Ishikawa (cell line): ENCODE measurements at regions not wholly inside any gene's neighbourhood (a gene's known extent, or its start where the extent isn't known, plus 50 kb on each side); places are given as distances from the start of the nearest gene placed in this dataset.

Experiments used
- CEBPB ChIP-seq: IDR thresholded peaks from 2 replicates; pipeline ENCODE4 v1.6.1; 2012
- CREB1 ChIP-seq: IDR thresholded peaks from 2 replicates; pipeline ENCODE4 v1.6.1; 2012; ENCODE audit warnings: low read depth
- EGR1 ChIP-seq: IDR thresholded peaks from 2 replicates; pipeline ENCODE4 v1.6.1; 2012
- EP300 ChIP-seq: IDR thresholded peaks from 2 replicates; pipeline ENCODE4 v1.6.1; 2012; ENCODE audit warnings: borderline replicate concordance
- FOXM1 ChIP-seq: IDR thresholded peaks from 2 replicates; pipeline ENCODE4 v1.6.1; 2012; ENCODE audit warnings: low read depth, borderline replicate concordance
- MAX ChIP-seq: IDR thresholded peaks from 2 replicates; pipeline ENCODE4 v1.6.1; 2012
- NFIC ChIP-seq: IDR thresholded peaks from 2 replicates; pipeline ENCODE4 v1.6.1; 2012
- RAD21 ChIP-seq: IDR thresholded peaks from 2 replicates; pipeline ENCODE4 v1.6.1; 2012; ENCODE audit warnings: low read depth
- REST ChIP-seq: IDR thresholded peaks from 2 replicates; pipeline ENCODE4 v1.6.1; 2012; ENCODE audit warnings: low read depth, mild to moderate bottlenecking
- TAF1 ChIP-seq: IDR thresholded peaks from 2 replicates; pipeline ENCODE4 v1.6.1; 2012; ENCODE audit warnings: low read depth, mild to moderate bottlenecking
- TCF12 ChIP-seq: IDR thresholded peaks from 2 replicates; pipeline ENCODE4 v1.6.1; 2012; ENCODE audit warnings: low read depth
- TEAD4 ChIP-seq: IDR thresholded peaks from 2 replicates; pipeline ENCODE4 v1.6.1; 2012
- USF1 ChIP-seq: IDR thresholded peaks from 2 replicates; pipeline ENCODE4 v1.6.1; 2012
- YY1 ChIP-seq: IDR thresholded peaks from 2 replicates; pipeline ENCODE4 v1.6.1; 2012; ENCODE audit warnings: low read depth
- ZBTB7A ChIP-seq: IDR thresholded peaks from 2 replicates; pipeline ENCODE4 v1.6.1; 2012; ENCODE audit warnings: low read depth

GRCh38 chr13:84760956-84761355 is 878.7 kb upstream of the SLITRK1 start:
- TF ChIP-seq TAF1 (no peak), CREB1 (no peak), FOXM1 (no peak), NFIC (no peak), CEBPB (no peak), ZBTB7A (no peak), YY1 (no peak), EGR1 (no peak), TCF12 (no peak), EP300 (no peak), MAX (no peak), TEAD4 (no peak), REST (no peak), RAD21 (no peak), USF1 (no peak)

- TF ChIP-seq EGR1 (no peak), TAF1 (no peak), USF1 (no peak), ZBTB7A (no peak), YY1 (no peak)
Observed at GRCh38 chr13:84749126-84749525, 866.9 kb upstream of the SLITRK1 start.

GRCh38 chr13:84745051-84745551 is 862.8 kb upstream of the SLITRK1 start:
- TF ChIP-seq FOXM1 (no peak), CEBPB (no peak)

GRCh38 chr13:84744203-84744602 is 861.9 kb upstream of the SLITRK1 start:
- no peak for TF ChIP-seq TCF12
- TF ChIP-seq CEBPB = no peak
- no peak for TF ChIP-seq EP300

GRCh38 chr13:84741253-84741652 is 859.0 kb upstream of the SLITRK1 start:
- TF ChIP-seq TCF12 (no peak), TEAD4 (no peak), NFIC (no peak), EGR1 (no peak), ZBTB7A (no peak), EP300 (no peak), MAX (no peak), CREB1 (no peak), YY1 (no peak), USF1 (no peak), FOXM1 (no peak)

- TF ChIP-seq EP300 = no peak
Observed at GRCh38 chr13:84739021-84739420, 856.7 kb upstream of the SLITRK1 start.

- no peak for TF ChIP-seq EP300
- no peak for TF ChIP-seq ZBTB7A
- TF ChIP-seq CREB1 = no peak
- TF ChIP-seq USF1 = no peak
- no peak for TF ChIP-seq FOXM1
- no peak for TF ChIP-seq CEBPB
- TF ChIP-seq REST = no peak
- no peak for TF ChIP-seq NFIC
- no peak for TF ChIP-seq TAF1
- no peak for TF ChIP-seq MAX
- TF ChIP-seq TCF12 = no peak
- no peak for TF ChIP-seq EGR1
- TF ChIP-seq YY1 = no peak
- no peak for TF ChIP-seq RAD21
Observed at GRCh38 chr13:84737661-84738060, 855.4 kb upstream of the SLITRK1 start.
